ENCODE measurements at regions not wholly inside any gene's neighbourhood (a gene's known extent, or its start where the extent isn't known, plus 50 kb on each side); places are given as distances from the start of the nearest gene placed in this dataset.
"Not testable (repeated sequence)": the region's sequence is repeated elsewhere in the genome, so short reads cannot be mapped to it uniquely, and the experiment has no call there.

- no peak for DNase-seq
Measured at GRCh38 chr6:122141246-122141645, 258.2 kb upstream of the HSF2 start.

- no peak for DNase-seq
Measured at GRCh38 chr6:122143813-122144601, 255.4 kb upstream of the HSF2 start.

GRCh38 chr6:122145246-122145645 lies 254.2 kb upstream of the HSF2 start:
- no peak for DNase-seq

- no peak for DNase-seq
Measured at GRCh38 chr6:122145741-122146240, 253.7 kb upstream of the HSF2 start.

- no peak for DNase-seq
Measured at GRCh38 chr6:122147291-122147690, 252.2 kb upstream of the HSF2 start.

- no peak for DNase-seq
Measured at GRCh38 chr6:122151066-122151465, 248.4 kb upstream of the HSF2 start.

- no peak for DNase-seq
Measured at GRCh38 chr6:122151763-122152162, 247.7 kb upstream of the HSF2 start.

- no peak for DNase-seq
Measured at GRCh38 chr6:122153557-122153956, 245.9 kb upstream of the HSF2 start.

- DNase-seq = no peak
Measured at GRCh38 chr6:122154155-122154554, 245.3 kb upstream of the HSF2 start.

- no peak for DNase-seq
Measured at GRCh38 chr6:122154912-122155575, 244.4 kb upstream of the HSF2 start.

- no peak for DNase-seq
Measured at GRCh38 chr6:122161136-122161535, 238.3 kb upstream of the HSF2 start.

GRCh38 chr6:122165014-122165413 lies 234.4 kb upstream of the HSF2 start:
- DNase-seq = no peak

- DNase-seq = no peak
Measured at GRCh38 chr6:122170274-122170673, 229.2 kb upstream of the HSF2 start.

- no peak for DNase-seq
Measured at GRCh38 chr6:122178988-122179387, 220.5 kb upstream of the HSF2 start.

GRCh38 chr6:122180132-122180531 lies 219.3 kb upstream of the HSF2 start:
- no peak for DNase-seq

GRCh38 chr6:122182061-122182460 lies 217.4 kb upstream of the HSF2 start:
- no peak for DNase-seq

GRCh38 chr6:122184401-122184827 lies 215.0 kb upstream of the HSF2 start:
- no peak for DNase-seq

- not testable (repeated sequence) for DNase-seq
Measured at GRCh38 chr6:122185458-122185857, 214.0 kb upstream of the HSF2 start.

GRCh38 chr6:122187186-122187585 lies 212.3 kb upstream of the HSF2 start:
- no peak for DNase-seq

- DNase-seq = no peak
Measured at GRCh38 chr6:122198922-122199321, 200.5 kb upstream of the HSF2 start.

GRCh38 chr6:122200440-122200839 lies 199.0 kb upstream of the HSF2 start:
- no peak for DNase-seq

- DNase-seq = no peak
Measured at GRCh38 chr6:122202576-122203137, 196.8 kb upstream of the HSF2 start.

- DNase-seq = no peak
Measured at GRCh38 chr6:122207061-122207460, 192.4 kb upstream of the HSF2 start.

- DNase-seq = no peak
Measured at GRCh38 chr6:122207794-122208193, 191.7 kb upstream of the HSF2 start.

Data from activated CD4-positive, alpha-beta T cell treated with anti-CD3 and anti-CD28 coated beads for 48 hours (primary cell).